ENCODE measurements at regions not wholly inside any gene's neighbourhood (a gene's known extent, or its start where the extent isn't known, plus 50 kb on each side); places are given as distances from the start of the nearest gene placed in this dataset.
"Not testable (repeated sequence)": the region's sequence is repeated elsewhere in the genome, so short reads cannot be mapped to it uniquely, and the experiment has no call there.

DNA sequence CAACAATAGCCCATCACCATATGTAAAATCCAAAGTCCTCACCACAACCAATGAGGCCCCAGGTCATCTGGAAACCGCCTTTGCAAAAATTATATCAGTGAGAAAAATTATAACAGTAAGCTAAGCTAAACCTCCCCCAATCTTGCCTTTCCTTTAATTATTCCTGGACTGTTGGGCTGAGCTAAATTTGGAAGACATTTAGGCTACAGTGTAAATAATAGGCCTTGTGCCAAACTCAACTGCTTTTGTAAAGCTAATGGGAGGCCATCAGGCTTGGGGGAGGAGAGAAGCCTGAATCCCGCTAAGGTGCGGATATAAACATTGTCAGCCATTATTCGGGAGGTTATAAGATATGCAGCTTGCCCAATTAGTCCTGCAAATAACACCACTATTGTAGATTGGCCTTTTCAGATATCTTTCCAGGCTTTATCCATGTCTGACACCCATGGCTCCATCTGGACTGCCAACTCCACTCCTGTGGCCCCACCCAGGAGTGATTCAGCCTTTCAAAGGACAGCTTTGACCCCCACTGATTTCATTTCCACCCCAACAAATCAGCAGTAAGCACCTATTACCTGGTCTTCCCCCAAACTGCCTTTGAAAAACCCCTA, 53.0 kb upstream of the CA12 start:
- no peak for DNase-seq

GRCh38 chr15:63435204-63435820, 53.7 kb upstream of the CA12 start:
- DNase-seq = no peak

GRCh38 chr15:63436341-63436740, 54.7 kb upstream of the CA12 start:
- DNase-seq = no peak

DNA sequence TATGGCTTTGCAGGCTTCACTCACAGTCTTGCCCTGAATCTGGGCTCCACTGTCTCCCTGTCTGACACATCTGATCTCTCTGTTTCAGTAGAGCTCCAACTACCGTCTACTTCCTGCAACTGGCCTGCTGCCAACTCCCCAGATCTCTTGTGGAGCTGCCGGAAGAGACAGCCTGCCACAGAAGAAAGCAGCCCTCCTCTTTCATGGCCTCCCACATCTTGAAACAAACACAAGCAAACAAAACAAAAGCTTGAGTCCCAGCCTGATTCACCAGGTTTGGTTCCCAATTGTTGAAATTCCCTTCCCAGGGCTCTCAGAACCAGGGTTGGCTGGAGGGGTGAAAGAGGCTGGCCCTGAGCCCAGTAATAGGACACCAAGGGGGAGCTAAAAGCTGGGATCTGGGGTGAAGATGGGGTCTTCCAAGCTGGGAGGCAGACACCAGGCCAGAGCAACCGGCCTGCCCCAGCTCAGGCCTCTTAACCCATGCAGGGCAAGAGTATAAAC, 55.3 kb upstream of the CA12 start:
- DNase-seq = peak; percentile 74

DNA sequence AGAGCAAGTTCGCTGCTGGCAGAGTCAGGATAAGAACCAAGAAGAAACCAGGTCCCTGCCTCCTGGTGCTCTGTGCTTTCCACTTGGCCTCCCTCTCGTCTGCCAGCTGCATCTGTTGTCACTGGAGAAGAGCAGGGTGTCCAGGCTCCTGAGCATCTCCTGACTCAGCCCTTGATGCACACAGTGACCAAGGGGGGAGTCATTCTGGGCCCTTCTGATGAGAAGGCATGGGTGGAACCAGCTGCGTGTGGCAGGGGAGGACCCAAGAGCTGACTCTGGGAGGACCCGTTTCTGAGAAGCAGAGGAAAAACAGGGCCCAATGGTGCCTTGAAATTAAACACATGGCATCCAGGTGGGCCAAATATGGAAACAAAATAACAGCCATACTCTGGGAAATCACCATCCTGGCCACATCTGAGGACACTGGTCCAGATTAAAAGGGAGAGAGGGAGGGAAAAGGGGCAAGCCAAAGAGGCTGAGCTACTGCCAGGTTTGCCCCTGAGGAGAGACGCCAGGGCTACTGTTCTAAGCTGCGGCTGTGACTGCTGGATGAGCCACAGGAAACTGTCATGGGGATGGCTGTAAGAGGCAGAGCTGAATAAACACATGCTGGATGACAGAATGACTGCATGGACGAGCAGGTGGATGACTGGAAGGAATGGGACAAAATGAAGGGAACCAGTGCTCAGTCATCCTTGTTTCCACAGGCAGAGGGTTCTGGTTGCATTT, 58.1 kb upstream of the CA12 start:
- DNase-seq = no peak

- no peak for DNase-seq
Observed at GRCh38 chr15:63440265-63440648, 58.6 kb upstream of the CA12 start.

GRCh38 chr15:63440756-63441155, 59.1 kb upstream of the CA12 start:
- no peak for DNase-seq

- DNase-seq = no peak
Observed at GRCh38 chr15:63441266-63441665, 59.6 kb upstream of the CA12 start.

GRCh38 chr15:63442080-63442479, 60.4 kb upstream of the CA12 start:
- DNase-seq = no peak

- DNase-seq = no peak
Observed at GRCh38 chr15:63444611-63445010, 59.8 kb upstream of the USP3 start.

DNA sequence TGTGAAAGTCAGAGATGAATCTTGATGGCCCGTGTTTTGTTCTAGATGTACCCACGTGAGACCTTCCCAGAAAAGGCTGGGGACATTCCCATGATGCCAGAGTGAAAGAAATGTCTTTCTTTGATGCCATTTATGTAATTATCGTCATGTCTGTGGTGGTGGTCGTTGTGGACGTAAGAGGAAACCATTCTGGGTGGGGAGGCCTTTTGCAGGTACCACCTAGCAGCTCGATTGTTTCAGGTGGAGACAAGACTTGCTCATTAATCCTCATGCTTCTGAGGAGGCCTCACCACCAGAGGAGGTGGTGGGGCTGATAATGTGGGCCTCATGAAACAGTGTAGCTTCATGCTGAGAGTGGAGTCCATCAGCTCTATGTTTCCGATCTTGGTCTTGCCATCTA, 58.1 kb upstream of the USP3 start:
- DNase-seq = no peak

- no peak for DNase-seq
Observed at GRCh38 chr15:63447017-63447676, 57.2 kb upstream of the USP3 start.

DNA sequence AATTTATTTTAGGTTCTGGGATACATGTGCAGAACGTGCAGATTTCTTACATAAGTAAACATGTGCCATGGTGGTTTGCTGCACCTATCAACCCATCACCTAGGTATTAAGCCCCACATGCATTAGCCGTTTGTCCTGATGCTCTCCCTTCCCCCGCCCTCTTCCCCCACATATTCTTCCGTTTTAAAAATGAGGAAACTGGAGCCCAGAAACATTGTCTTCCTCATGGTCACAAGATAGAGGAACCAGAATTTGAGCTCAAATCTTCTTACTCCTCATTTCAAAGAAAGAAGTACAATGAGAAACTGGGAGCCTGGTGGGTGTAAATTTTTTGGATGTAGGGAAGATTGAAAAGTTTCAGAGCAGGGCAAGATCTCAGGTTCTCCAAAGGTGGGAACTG, 56.1 kb upstream of the USP3 start:
- no peak for DNase-seq

GRCh38 chr15:63448872-63449555, 55.4 kb upstream of the USP3 start:
- DNase-seq = not testable (repeated sequence)

GRCh38 chr15:63449731-63450130, 54.7 kb upstream of the USP3 start:
- no peak for DNase-seq

DNA sequence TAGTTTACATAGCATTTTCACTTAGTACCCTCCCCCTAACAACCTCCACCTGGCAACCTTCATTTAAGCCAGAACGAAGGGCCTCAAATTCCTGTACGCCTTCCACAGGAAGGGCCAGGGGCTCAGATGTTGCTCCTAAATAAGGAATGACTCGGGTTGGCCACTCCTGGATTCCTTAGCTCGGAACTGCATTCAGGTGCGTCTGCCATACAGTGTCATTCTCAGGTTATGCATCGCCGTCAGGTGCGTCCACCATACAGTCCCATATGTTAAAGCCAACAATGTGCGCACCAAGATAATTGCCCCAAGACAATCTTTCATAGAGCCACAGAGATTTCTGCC, 53.5 kb upstream of the USP3 start:
- DNase-seq = no peak

DNA sequence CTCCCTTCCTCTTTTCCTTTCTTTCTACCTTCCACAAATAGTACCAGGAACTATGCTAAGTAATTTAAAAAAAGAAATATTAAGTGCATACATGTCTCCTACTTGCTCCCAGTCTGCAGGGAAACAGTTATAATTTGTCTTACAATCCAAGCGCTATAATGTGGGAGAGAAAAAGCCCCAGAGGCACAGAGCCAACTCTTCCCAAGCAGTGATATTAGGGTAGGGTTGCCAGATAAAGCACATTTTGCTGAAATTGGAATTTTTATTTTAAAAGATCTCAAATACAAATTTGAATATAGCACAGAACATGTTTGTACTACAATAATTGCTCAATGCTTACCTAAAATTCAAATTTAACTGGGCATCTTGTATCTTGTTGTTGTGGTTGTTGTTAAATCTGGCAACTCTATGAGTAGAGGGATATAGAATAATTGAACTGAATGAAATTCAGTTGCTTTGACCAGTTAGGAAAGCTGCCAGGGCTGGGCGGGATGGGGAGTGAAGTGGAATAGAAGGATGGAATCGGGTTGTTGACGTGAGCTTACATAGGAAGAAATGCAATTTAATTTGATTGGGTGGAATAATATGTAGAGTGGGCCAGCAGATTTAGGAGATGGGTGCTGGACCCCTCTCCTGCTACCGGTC, 52.6 kb upstream of the USP3 start:
- no peak for DNase-seq

GRCh38 chr15:63452552-63453136, 51.7 kb upstream of the USP3 start:
- no peak for DNase-seq

- no peak for DNase-seq
Observed at GRCh38 chr15:63453186-63453905, 51.0 kb upstream of the USP3 start.

DNA sequence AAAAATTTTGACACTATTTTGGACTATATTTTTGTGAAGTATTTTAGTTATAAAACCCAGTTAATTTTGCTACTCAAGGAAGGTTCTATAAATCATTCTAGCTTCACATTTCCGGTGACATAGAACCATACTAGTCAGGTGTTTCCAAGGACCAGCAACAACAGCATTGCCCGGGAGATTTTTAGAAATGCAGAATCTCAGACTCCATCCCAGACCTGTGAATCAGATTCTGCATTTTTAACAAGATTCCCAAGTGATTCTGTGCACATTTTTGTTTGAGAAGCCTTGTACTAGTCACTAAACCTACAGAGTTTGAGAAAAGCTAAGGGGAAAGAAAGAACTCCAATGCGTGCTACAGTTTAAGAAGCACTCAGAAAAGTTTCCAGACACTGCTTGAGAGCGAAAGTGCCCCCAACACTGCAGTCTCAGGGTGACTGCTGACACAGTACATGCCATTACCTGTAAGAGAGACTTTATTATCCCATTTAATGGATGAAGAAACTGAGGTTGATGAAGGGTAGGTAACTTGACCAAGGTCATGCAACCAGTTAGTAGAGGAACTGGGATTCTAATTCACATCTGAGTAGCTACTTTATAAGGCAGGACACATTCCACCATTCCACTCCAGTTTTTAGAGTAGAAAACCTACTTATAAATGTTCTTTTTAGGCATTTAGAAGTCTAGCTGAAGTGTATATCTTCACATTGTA, 49.7 kb upstream of the USP3 start:
- no peak for DNase-seq

All from activated CD4-positive, alpha-beta T cell treated with anti-CD3 and anti-CD28 coated beads, Interleukin-2, Interleukin-6, amounts not matched to agents 100 ng/mL and 50 ng/mL, durations not matched to agents 16 hours and 8 hours (primary cell).